ENCODE measurements at regions not wholly inside any gene's neighbourhood (a gene's known extent, or its start where the extent isn't known, plus 50 kb on each side); places are given as distances from the start of the nearest gene placed in this dataset.

- Histone ChIP-seq H2AFZ (ENCODE audit: low read length) (no peak overlapping the region), H3K4me2 (ENCODE audit: insufficient read depth, insufficient read length, low read length) (no peak overlapping the region), H3K23ac (ENCODE audit: insufficient read length, low read depth, low read length) (no peak overlapping the region), H2BK20ac (ENCODE audit: low read depth, low read length, poor library complexity, severe bottlenecking) (no peak overlapping the region), H3K56ac (ENCODE audit: insufficient read length, low read depth, low read length) (no peak overlapping the region), H3K4me1 (ENCODE audit: insufficient read depth, low read length) (no peaks in the 10 kb centered on the region), H4K5ac (ENCODE audit: insufficient read length, low read depth, low read length) (no peak overlapping the region), H2BK5ac (ENCODE audit: insufficient read length, low read length) (no peak overlapping the region), H3K9me3 (ENCODE audit: control insufficient read depth, low read depth, low read length) (no peaks in the 10 kb centered on the region), H3K27ac (ENCODE audit: insufficient read length, low read depth, low read length) (no peak overlapping the region), H3K79me2 (ENCODE audit: insufficient read depth, low read length) (no peaks in the 10 kb centered on the region; the same call in 1 of the 2 replicates), H3K9ac (ENCODE audit: extremely low read depth, insufficient read length, low read length) (no peak overlapping the region), H3T11ph (ENCODE audit: low read length) (no peak overlapping the region), H3K79me1 (ENCODE audit: insufficient read depth, low read depth, low read length, poor library complexity, severe bottlenecking) (no peaks in the 10 kb centered on the region), H2BK12ac (ENCODE audit: insufficient read length, low read depth, low read length) (no peak overlapping the region), H3K14ac (ENCODE audit: insufficient read depth, low read length) (no peak overlapping the region), H2AK5ac (ENCODE audit: insufficient read length, low read length) (no peak overlapping the region), H3K18ac (ENCODE audit: insufficient read length, low read depth, low read length) (no peak overlapping the region), H3K4ac (ENCODE audit: low read depth, low read length) (no peak overlapping the region), H4K20me1 (ENCODE audit: control insufficient read depth, insufficient read depth, insufficient read length) (no peaks in the 10 kb centered on the region), H2BK120ac (ENCODE audit: low read depth, low read length, poor library complexity, severe bottlenecking) (no peak overlapping the region), H4K8ac (replicated peaks; ENCODE audit: insufficient read length, low read depth, low read length) (no peak overlapping the region), H2BK15ac (ENCODE audit: low read depth, low read length) (no peak overlapping the region), H3K27me3 (ENCODE audit: insufficient read depth, low read length) (no peaks in the 10 kb centered on the region), H4K91ac (ENCODE audit: insufficient read length, low read depth, low read length) (no peak overlapping the region), H3K23me2 (ENCODE audit: insufficient read length, low read depth, low read length, poor library complexity, severe bottlenecking) (no peaks in the 10 kb centered on the region)
- Mint-ChIP-seq H3K4me3 (no peak overlapping the region), H3K4me1 (peaks cover 18 to 21% of the 10 kb centered on the region in 2 experiments), H3K27me3 (ENCODE audit: low read depth) (peaks cover 13% of the 10 kb centered on the region), H3K36me3 (ENCODE audit: insufficient read depth in 1 of 3, low read depth in 3 of 3) (no peaks in the 10 kb centered on the region), H3K9me3 (no peaks in the 10 kb centered on the region), H3K27ac (no peak overlapping the region)
- TF ChIP-seq, protein P1, sequence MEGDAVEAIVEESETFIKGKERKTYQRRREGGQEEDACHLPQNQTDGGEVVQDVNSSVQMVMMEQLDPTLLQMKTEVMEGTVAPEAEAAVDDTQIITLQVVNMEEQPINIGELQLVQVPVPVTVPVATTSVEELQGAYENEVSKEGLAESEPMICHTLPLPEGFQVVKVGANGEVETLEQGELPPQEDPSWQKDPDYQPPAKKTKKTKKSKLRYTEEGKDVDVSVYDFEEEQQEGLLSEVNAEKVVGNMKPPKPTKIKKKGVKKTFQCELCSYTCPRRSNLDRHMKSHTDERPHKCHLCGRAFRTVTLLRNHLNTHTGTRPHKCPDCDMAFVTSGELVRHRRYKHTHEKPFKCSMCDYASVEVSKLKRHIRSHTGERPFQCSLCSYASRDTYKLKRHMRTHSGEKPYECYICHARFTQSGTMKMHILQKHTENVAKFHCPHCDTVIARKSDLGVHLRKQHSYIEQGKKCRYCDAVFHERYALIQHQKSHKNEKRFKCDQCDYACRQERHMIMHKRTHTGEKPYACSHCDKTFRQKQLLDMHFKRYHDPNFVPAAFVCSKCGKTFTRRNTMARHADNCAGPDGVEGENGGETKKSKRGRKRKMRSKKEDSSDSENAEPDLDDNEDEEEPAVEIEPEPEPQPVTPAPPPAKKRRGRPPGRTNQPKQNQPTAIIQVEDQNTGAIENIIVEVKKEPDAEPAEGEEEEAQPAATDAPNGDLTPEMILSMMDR (conservative IDR thresholded peaks at IDR 0.05): no peak
- no CpG with 5 or more reads among the region's 7 CpGs for WGBS (ENCODE audit: extremely low coverage, insufficient read length, low lambda C conversion rate)
- no peak for DNase-seq
Observed at GRCh38 chr11:31955838-31956237, 135.0 kb upstream of the RCN1 start.
